GM12801 (cell line): ENCODE measurements at regions not wholly inside any gene's neighbourhood (a gene's known extent, or its start where the extent isn't known, plus 50 kb on each side); places are given as distances from the start of the nearest gene placed in this dataset.

Source experiments
- CTCF ChIP-seq: IDR thresholded peaks from one replicate; pipeline ENCODE4 v1.5.1; 2011; ENCODE audit warnings: control low read depth; ENCODE audit not compliant: insufficient read length; ENCODE audit errors: extremely low read depth

GRCh38 chr11:122276221-122276620 is 160.2 kb upstream of the BLID start:
- no peak for TF ChIP-seq CTCF

DNA sequence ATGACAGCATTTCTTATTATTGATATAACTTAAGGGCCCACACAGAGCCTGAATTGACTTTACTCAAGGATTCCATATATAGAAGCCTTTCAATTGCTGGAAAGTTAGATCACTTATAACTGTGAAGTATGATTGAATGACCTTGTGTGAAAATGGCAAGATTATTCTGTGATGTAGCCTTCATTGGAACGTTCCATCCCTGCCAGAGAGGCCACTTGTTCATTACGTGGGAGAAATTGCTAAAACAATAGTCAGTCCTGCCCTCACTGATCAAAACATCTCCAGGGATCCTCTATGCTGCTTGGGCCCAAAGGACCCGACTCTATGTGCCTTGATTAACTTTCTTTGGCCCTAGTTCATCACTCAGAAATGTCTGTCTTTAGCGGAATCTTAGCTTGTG is 159.5 kb upstream of the BLID start:
- TF ChIP-seq CTCF: no peak

GRCh38 chr11:122273476-122274191 is 157.6 kb upstream of the BLID start:
- TF ChIP-seq CTCF: no peak

DNA sequence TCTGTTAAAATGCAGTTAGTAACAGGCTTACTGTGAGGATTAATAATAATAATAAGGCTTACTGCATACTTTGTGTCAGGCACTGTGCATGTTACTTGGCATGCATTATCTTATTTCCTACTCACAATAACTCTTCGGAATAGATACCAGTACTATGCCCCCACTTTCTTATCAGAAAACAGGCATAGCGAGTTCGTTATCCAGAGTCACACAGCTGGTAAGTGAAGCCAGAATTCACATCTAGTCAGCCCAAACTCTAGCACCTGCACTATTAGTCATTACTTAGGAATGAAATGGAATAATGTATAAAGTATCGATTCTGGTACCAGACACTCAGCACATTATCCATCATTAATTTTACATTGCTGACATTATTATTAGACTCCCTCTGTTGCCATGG is 155.7 kb upstream of the BLID start:
- no peak for TF ChIP-seq CTCF

- no peak for TF ChIP-seq CTCF
These were observed 155.1 kb upstream of the BLID start for GRCh38 chr11:122271137-122271536.

- TF ChIP-seq CTCF: no peak
These were observed 154.5 kb upstream of the BLID start for GRCh38 chr11:122270535-122270934.

DNA sequence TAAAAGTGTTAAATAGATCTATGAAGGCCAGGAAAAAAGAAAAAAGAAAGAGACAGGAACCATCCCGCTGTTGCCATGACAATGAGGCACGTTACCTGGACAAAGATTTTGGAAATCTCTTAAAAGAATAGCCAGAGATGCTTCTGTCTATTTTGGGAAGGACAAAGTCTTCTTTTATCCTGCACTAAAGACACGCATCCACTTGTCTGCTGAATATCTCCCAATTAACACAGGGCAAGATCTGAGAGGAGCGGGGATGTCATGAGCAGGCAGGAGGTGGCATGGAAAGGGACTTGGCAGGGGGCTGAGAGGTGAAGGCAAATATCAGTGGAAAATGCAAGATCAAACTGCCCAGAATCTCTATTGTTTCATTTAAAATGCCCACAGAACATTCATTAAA is 153.8 kb upstream of the BLID start:
- TF ChIP-seq CTCF: no peak
